ENCODE measurements at regions not wholly inside any gene's neighbourhood (a gene's known extent, or its start where the extent isn't known, plus 50 kb on each side); places are given as distances from the start of the nearest gene placed in this dataset.

DNA sequence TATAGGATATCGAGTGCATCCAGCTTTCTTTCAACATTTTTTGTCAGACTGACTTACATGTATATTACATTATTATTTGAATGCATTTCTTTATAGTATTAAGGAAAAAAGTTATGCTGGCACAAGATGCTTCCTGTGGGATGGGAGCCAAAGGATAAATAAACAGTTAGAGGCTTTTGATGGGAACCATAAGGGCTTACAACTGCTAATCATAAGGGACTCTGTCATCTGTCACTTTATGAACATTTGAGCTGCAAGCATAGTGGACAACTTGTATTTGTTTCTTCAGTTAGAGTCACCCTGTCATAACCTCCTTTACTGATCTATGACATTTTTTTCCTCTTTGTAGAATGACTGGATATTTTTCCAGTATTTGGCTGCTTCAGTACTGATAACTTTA, 132.4 kb upstream of the CHORDC1 start:
- H3K9ac ChIP-seq (ENCODE audit: low read depth, low read length) = no peak overlapping the region
- H3K9me3 ChIP-seq (ENCODE audit: control insufficient read depth, insufficient read depth, low read length) = no peaks in the 10 kb centered on the region
- H3K4me1 ChIP-seq (ENCODE audit: insufficient read depth, low read length) = no peaks in the 10 kb centered on the region
- no peaks in the 10 kb centered on the region for H3K36me3 ChIP-seq (ENCODE audit: insufficient read depth, low read length)

DNA sequence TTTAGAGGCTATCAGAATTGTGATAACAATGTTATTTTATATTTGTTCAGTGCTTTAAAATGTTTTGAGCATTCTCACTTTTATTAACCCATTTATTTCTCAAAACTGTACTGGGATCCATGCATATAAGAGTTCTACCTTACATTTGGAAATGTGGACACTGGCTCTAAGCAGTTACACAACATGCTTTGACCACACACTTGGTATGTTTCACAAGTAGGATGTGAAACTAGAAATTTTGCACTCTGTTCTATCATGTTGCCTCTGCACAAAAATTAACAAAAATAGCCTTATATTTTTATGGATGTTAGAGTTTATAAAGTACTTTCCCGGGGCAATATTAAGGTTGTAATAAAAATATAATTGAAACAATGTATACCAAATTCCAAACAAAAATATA, 126.9 kb upstream of the CHORDC1 start:
- Histone ChIP-seq H3K4me1 (ENCODE audit: insufficient read depth, low read length) (no peaks in the 10 kb centered on the region), H3K9me3 (ENCODE audit: control insufficient read depth, insufficient read depth, low read length) (no peaks in the 10 kb centered on the region), H3K9ac (ENCODE audit: low read depth, low read length) (no peak overlapping the region), H3K36me3 (ENCODE audit: insufficient read depth, low read length) (no peaks in the 10 kb centered on the region)

DNA sequence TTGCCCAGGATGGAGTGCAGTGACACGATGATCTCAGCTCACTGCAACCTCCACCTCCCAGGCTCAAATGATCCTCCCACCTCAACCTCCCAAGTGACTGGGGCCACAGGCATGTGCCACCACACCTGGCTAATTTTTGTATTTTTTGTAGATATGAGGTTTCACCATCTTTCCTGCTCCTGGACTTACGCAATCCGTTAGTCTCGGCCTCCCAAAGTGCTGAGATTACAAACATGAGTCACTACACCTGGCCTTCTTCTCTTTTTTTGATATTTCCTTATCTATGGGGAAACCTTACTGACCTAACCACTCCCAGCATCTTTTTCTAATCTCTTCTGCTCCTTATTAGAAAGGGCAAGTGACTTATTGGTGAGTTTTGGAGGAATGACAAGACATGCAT, 121.7 kb upstream of the CHORDC1 start:
- Histone ChIP-seq H3K9ac (ENCODE audit: low read depth, low read length) (no peak overlapping the region), H3K4me1 (ENCODE audit: insufficient read depth, low read length) (no peaks in the 10 kb centered on the region), H3K36me3 (ENCODE audit: insufficient read depth, low read length) (no peaks in the 10 kb centered on the region), H3K9me3 (ENCODE audit: control insufficient read depth, insufficient read depth, low read length) (no peaks in the 10 kb centered on the region)

DNA sequence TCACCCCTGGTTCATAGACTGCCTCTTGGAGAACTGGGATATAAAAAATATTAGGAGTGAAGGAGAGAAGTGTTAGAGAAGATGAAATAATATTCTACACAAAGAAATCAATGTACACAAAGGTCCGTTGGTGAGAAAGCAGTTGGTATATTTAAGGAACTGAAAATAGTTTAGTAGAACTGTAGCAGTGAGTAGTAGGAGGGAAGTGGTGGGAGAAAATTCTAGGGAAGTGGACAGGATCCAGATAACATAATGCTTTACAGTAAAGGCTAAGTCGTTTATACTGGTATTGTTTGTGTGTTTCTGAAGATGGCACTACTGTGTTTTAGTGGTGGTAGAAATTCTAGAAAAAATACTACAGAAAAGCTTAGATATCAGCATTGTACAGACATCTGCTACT, 120.8 kb upstream of the CHORDC1 start:
- Histone ChIP-seq H3K9ac (ENCODE audit: low read depth, low read length) (no peak overlapping the region), H3K4me1 (ENCODE audit: insufficient read depth, low read length) (no peaks in the 10 kb centered on the region), H3K9me3 (ENCODE audit: control insufficient read depth, insufficient read depth, low read length) (no peaks in the 10 kb centered on the region), H3K36me3 (ENCODE audit: insufficient read depth, low read length) (no peaks in the 10 kb centered on the region)

DNA sequence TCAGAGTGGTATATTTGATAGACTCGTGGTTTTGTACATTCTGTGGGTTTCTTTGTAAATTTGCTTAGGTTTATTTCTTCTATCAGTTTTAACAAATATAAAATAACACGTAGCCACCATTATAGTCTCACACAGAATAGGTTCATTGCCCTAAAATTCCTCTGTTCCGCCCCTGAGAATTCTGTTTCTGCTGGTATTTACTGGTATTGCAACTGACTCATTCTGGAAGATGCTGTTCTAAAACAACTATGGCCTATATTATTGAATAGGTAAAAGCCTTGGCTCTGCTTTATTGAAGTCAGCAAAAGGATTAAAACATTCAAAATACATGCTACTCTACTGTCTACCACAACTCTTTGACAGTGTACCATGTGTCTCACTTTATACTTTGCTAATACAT, 119.1 kb upstream of the CHORDC1 start:
- Histone ChIP-seq H3K4me1 (ENCODE audit: insufficient read depth, low read length) (no peaks in the 10 kb centered on the region), H3K9me3 (ENCODE audit: control insufficient read depth, insufficient read depth, low read length) (no peaks in the 10 kb centered on the region), H3K36me3 (ENCODE audit: insufficient read depth, low read length) (no peaks in the 10 kb centered on the region), H3K9ac (ENCODE audit: low read depth, low read length) (no peak overlapping the region)

DNA sequence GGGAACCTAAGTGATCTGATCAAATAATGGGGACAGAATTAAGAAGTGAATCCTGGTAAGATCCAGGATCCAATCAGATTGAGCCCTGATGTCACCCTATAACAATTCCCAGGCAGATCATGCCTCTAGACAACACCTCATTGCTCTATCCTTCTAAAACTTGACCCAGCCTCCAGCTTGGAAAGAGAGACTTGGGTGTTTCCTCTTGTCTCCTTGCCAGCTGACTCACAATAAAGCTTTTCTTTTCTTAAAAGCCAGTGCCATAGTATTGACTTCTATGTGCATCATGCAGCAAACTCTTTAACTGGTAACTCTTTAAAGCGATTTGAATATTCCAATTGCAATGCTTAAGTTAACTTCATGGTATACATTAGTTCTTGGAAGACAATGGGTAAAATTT, 109.6 kb upstream of the CHORDC1 start:
- Histone ChIP-seq H3K36me3 (ENCODE audit: insufficient read depth, low read length) (no peaks in the 10 kb centered on the region), H3K9me3 (ENCODE audit: control insufficient read depth, insufficient read depth, low read length) (no peaks in the 10 kb centered on the region), H3K4me1 (ENCODE audit: insufficient read depth, low read length) (no peaks in the 10 kb centered on the region), H3K9ac (ENCODE audit: low read depth, low read length) (no peak overlapping the region)

DNA sequence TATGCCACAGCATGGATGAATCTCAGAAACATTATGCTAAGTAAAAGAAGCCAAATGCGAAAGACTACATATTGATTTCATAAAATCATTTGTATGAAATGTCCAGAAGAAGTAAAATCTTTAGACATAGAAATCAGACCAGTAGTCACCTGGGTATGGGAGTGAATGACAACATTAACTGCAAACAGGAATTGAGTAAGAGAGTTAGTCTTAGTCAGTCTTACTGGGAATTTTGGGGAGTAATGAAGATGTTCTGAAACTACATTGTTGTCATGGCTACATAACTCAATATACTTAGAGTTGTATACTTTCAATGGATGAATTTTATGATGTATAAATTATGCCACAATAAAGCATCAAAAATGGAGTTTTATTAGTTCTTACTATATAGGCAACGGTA, 107.8 kb upstream of the CHORDC1 start:
- no peaks in the 10 kb centered on the region for H3K9me3 ChIP-seq (ENCODE audit: control insufficient read depth, insufficient read depth, low read length)
- no peak overlapping the region for H3K9ac ChIP-seq (ENCODE audit: low read depth, low read length)
- H3K4me1 ChIP-seq (ENCODE audit: insufficient read depth, low read length) = no peaks in the 10 kb centered on the region
- H3K36me3 ChIP-seq (ENCODE audit: insufficient read depth, low read length) = no peaks in the 10 kb centered on the region

DNA sequence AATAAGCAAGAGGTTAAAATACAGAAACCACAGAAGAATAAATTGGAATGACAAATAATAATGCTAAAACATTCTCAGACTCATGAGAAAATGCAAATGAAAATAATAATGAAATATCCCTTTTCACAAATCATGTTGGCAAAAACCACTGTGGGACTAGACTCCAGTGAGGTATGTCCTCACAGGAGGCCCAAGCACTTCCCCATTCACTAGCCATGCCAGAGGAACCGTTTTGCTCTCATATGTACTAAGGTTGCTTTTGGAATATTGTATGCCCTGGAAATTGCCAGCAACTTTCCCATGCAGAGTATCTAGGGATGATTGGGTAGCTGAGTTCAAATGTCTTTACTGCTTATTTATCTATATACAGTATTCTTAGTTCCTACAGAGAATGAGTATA, 106.2 kb upstream of the CHORDC1 start:
- Histone ChIP-seq H3K4me1 (ENCODE audit: insufficient read depth, low read length) (no peaks in the 10 kb centered on the region), H3K9ac (ENCODE audit: low read depth, low read length) (no peak overlapping the region), H3K9me3 (ENCODE audit: control insufficient read depth, insufficient read depth, low read length) (no peaks in the 10 kb centered on the region), H3K36me3 (ENCODE audit: insufficient read depth, low read length) (no peaks in the 10 kb centered on the region)

DNA sequence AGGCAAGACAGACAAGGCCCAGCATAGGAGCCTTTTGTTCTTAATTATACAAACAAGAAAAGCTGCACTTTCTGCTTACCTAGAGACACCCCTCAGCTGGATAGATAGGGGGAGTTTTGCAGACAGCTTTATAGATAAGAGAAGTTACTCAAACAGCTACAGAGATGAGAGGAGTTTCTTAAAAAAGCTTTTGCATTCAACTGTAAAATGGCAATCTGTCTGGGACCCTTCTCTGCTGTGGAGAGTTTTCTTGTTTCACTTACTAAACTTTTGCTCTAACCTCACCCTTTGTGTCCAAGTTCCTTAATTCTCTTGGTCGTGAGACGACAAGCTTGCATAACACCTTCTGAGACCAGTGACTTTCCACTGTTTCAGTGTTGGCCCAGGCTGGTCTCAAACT, 103.8 kb upstream of the CHORDC1 start:
- Histone ChIP-seq H3K4me1 (ENCODE audit: insufficient read depth, low read length) (no peaks in the 10 kb centered on the region), H3K36me3 (ENCODE audit: insufficient read depth, low read length) (no peaks in the 10 kb centered on the region), H3K9ac (ENCODE audit: low read depth, low read length) (no peak overlapping the region)

DNA sequence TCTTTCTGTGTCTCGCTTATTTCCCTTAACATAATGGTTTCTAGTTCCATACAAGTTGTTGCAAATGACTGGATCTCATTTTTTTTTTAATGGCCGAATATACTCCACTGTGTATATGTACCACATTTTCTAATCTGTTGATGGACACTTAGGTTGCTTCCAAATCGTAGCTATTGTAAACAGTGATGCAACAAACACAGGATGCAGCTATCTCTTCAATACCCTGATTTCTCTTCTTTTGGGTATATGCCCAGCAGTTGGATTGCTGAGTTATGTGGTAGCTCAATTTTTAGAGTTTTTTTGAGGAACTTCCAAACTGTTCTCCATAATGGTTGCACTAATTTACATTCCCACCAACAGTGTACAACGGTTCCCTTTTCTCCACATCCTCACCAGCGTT, 100.4 kb upstream of the CHORDC1 start:
- H3K9me3 ChIP-seq (ENCODE audit: control insufficient read depth, insufficient read depth, low read length) = peaks cover 3% of the 10 kb centered on the region; the same call in 1 of the 2 replicates
- no peak overlapping the region for H3K9ac ChIP-seq (ENCODE audit: low read depth, low read length)
- H3K4me1 ChIP-seq (ENCODE audit: insufficient read depth, low read length) = no peaks in the 10 kb centered on the region
- H3K36me3 ChIP-seq (ENCODE audit: insufficient read depth, low read length) = no peaks in the 10 kb centered on the region

More for the DNA sequence above, 103.8 kb upstream of the CHORDC1 start:
- H3K9me3 ChIP-seq (ENCODE audit: control insufficient read depth, insufficient read depth, low read length) = no peaks in the 10 kb centered on the region

DNA sequence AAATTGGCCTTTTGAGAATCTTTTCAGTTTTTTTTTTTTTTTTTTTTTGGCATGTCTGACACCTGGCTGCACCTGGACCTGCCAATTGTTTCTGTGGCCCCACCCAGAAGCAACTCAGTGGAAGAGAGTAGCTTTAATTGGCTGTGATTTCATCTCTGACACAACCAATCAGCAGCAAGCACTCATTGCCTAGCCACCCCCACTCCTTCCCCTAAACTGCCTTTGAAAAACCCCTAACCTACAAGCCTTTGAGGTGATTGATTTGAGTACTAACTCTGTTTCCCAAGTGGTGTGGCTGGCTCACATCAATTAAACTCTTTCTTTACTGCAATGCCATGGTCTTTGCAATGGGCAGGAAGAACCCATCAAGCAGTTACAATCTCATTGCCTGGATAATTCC, 98.2 kb upstream of the CHORDC1 start:
- Histone ChIP-seq H3K36me3 (ENCODE audit: insufficient read depth, low read length) (no peaks in the 10 kb centered on the region), H3K9ac (ENCODE audit: low read depth, low read length) (no peak overlapping the region)

DNA sequence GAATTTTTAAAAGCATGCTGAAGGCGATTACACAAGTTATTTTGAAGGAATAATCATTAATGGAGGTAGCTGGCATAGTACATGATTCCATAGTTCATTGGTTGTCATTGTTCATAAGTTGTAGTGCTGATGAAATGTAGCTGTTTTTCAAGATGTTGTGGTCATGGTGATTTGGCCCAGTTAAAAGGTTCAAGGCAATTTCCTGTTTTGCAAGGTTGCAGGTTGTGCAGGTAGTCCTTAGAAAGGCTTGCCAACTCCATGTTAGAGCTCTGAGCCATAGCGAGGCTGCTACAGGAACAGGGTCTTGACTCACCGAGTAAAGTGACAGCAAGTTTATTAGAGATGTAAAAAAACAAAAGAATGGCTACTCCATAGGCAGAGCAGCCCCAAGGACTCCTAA, 95.8 kb upstream of the CHORDC1 start:
- H3K36me3 ChIP-seq (ENCODE audit: insufficient read depth, low read length) = no peaks in the 10 kb centered on the region
- no peaks in the 10 kb centered on the region for H3K4me1 ChIP-seq (ENCODE audit: insufficient read depth, low read length)
- H3K9me3 ChIP-seq (ENCODE audit: control insufficient read depth, insufficient read depth, low read length) = peaks cover 3% of the 10 kb centered on the region; the same call in 1 of the 2 replicates
- H3K9ac ChIP-seq (ENCODE audit: low read depth, low read length) = no peak overlapping the region

More for the DNA sequence above, 98.2 kb upstream of the CHORDC1 start:
- Histone ChIP-seq H3K4me1 (ENCODE audit: insufficient read depth, low read length) (no peaks in the 10 kb centered on the region), H3K9me3 (ENCODE audit: control insufficient read depth, insufficient read depth, low read length) (peaks cover 3% of the 10 kb centered on the region; the same call in 1 of the 2 replicates)

DNA sequence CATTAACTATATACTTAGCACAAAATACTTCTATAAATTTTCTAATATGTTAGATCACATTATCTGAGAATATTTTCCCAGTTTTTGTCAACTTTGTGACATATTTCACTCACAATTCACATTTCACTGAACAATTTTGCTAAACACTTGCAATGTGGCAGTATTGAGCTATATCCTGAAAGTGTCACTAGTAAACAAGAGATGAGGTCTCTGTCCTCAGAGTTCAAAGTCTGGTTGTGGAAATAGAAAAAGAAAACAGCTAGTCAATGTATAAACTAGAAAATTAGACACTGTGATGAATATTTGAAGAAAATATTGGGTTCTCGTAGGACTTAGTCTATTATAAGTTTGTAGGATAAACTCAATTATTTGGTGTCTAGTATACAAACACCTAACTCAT, 87.4 kb upstream of the CHORDC1 start:
- Histone ChIP-seq H3K36me3 (ENCODE audit: insufficient read depth, low read length) (no peaks in the 10 kb centered on the region), H3K9me3 (ENCODE audit: control insufficient read depth, insufficient read depth, low read length) (no peaks in the 10 kb centered on the region), H3K4me1 (ENCODE audit: insufficient read depth, low read length) (no peaks in the 10 kb centered on the region), H3K9ac (ENCODE audit: low read depth, low read length) (no peak overlapping the region)

DNA sequence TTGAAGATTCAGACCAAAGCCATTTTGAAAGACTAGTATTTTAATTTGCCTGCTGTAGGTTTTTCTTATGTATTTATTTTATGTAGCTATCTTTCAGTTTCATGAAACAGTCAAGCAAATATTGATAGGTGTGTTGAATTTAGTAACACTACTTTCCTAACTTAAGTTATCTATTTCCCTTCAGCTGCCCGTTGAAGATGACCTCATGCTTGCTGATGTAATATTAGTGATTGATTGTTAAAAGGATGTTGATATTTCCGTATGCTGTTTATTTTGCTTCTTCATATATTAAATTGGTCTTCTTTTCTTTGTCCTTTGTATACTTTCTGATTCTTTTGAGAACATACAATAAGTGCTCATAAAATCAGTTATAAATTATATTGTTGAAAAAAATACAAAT, 86.8 kb upstream of the CHORDC1 start:
- Histone ChIP-seq H3K9me3 (ENCODE audit: control insufficient read depth, insufficient read depth, low read length) (no peaks in the 10 kb centered on the region), H3K9ac (ENCODE audit: low read depth, low read length) (no peak overlapping the region), H3K36me3 (ENCODE audit: insufficient read depth, low read length) (no peaks in the 10 kb centered on the region), H3K4me1 (ENCODE audit: insufficient read depth, low read length) (no peaks in the 10 kb centered on the region)

DNA sequence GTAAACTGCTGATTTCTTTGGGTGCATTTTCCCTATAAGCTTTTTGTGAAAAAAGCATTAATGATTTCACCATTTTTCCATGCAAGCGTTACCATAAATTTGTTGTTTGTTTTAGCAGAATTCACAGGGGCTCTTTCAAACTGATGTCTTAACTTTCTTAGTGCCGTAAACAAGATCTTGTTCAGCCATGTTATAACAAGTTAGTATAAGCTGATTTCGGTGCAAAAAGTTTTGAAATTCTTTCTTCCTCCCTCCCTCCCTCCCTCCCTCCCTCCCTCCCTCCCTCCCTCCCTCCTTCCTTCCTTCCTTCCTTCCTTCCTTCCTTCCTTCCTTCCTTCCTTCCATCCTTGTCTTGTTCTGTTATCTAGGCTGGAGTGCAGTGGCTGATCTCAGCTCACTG, 71.7 kb upstream of the CHORDC1 start:
- Histone ChIP-seq H3K9me3 (ENCODE audit: control insufficient read depth, insufficient read depth, low read length) (no peaks in the 10 kb centered on the region), H3K36me3 (ENCODE audit: insufficient read depth, low read length) (no peaks in the 10 kb centered on the region), H3K9ac (ENCODE audit: low read depth, low read length) (no peak overlapping the region), H3K4me1 (ENCODE audit: insufficient read depth, low read length) (no peaks in the 10 kb centered on the region)

DNA sequence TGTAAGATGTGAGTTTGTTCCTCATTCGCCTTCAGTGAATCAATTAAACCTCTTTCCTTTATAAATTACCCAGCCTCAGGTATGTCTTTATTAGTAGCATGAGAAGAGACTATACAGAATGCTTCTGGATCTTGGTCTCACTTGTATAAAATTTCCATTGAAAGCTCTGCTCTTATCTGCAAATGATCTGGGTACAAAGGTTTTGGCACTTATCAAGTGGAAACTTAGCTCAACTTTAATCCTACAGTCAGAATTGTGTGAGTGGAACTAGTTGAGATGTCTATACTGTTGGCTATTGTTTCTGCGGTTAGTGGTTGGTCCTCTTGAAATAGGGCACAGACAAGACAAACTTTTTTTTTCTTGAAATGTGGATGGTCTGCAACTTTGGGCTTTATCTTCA, 71.2 kb upstream of the CHORDC1 start:
- Histone ChIP-seq H3K9ac (ENCODE audit: low read depth, low read length) (no peak overlapping the region), H3K4me1 (ENCODE audit: insufficient read depth, low read length) (no peaks in the 10 kb centered on the region), H3K9me3 (ENCODE audit: control insufficient read depth, insufficient read depth, low read length) (no peaks in the 10 kb centered on the region), H3K36me3 (ENCODE audit: insufficient read depth, low read length) (no peaks in the 10 kb centered on the region)

Measured in ES-I3 (cell line).